Prostate gland (tissue), 2 donors: ENCODE measurements at regions not wholly inside any gene's neighbourhood (a gene's known extent, or its start where the extent isn't known, plus 50 kb on each side); places are given as distances from the start of the nearest gene placed in this dataset.

Experiments
- CTCF ChIP-seq, 4 experiments: fragments of 200-600 bp in 2 of 4; fragments of 450-650 bp in 2 of 4; sonication (generic) in 2 of 4; IDR thresholded peaks; 1 replicate in 3 of 4; 2 replicates in 1 of 4; pipeline ENCODE4 v1.5.1; 2016 to 2019; ENCODE audit warnings: antibody characterized with exemption in 4 of 4, mild to moderate bottlenecking in 2 of 4, moderate library complexity in 2 of 4
- POLR2AphosphoS5 ChIP-seq: sonication (generic); formaldehyde crosslinking; IDR thresholded peaks from one replicate; pipeline ENCODE4 v1.6.1; 2017; ENCODE audit warnings: antibody characterized with exemption

- TF ChIP-seq CTCF (IDR thresholded peaks at IDR 0.05) (no peak), POLR2AphosphoS5 (no peak)
Observed at GRCh38 chr5:167903659-167904058, 387.8 kb upstream of the WWC1 start.
